ENCODE measurements at regions not wholly inside any gene's neighbourhood (a gene's known extent, or its start where the extent isn't known, plus 50 kb on each side); places are given as distances from the start of the nearest gene placed in this dataset.
A peak's percentile ranks its signal among the peaks of the same experiment; 100 is the strongest.

- Histone ChIP-seq H3K4me3 (ENCODE audit: insufficient read depth, low read length) (no peak overlapping the region), H3K4me1 (ENCODE audit: insufficient read depth, low read length) (peaks cover 29% of the 10 kb centered on the region), H3K36me3 (ENCODE audit: insufficient read depth, low read length) (no peaks in the 10 kb centered on the region), H3K27me3 (ENCODE audit: insufficient read depth, low read length) (no peaks in the 10 kb centered on the region), H2AFZ (ENCODE audit: low read length) (no peak overlapping the region), H3K4me2 (ENCODE audit: insufficient read depth, low read length) (no peak overlapping the region), H4K20me1 (ENCODE audit: insufficient read depth, low read length) (no peaks in the 10 kb centered on the region), H3K27ac (ENCODE audit: low read depth, low read length) (no peak overlapping the region), H3K79me2 (ENCODE audit: insufficient read depth, low read length) (no peaks in the 10 kb centered on the region), H3K9me3 (ENCODE audit: low read depth, low read length) (no peaks in the 10 kb centered on the region)
- peak; percentile 22 for TF ChIP-seq CTCF (IDR thresholded peaks at IDR 0.05; ENCODE audit: extremely low read depth, low read depth, low read length)
- DNase-seq (ENCODE audit: insufficient read length, low spot score, missing footprints) = no peak
Observed at GRCh38 chr6:84549917-84550316, 214.5 kb downstream of the TBX18 start.

GRCh38 chr6:84547341-84547801 is 217.0 kb downstream of the TBX18 start:
- H3K36me3 ChIP-seq (ENCODE audit: insufficient read depth, low read length) = no peaks in the 10 kb centered on the region
- H2AFZ ChIP-seq (ENCODE audit: low read length) = no peak overlapping the region
- no peaks in the 10 kb centered on the region for H3K9me3 ChIP-seq (ENCODE audit: low read depth, low read length)
- H3K27me3 ChIP-seq (ENCODE audit: insufficient read depth, low read length) = no peaks in the 10 kb centered on the region
- H3K4me1 ChIP-seq (ENCODE audit: insufficient read depth, low read length) = peaks cover 13% of the 10 kb centered on the region
- no peak overlapping the region for H3K4me2 ChIP-seq (ENCODE audit: insufficient read depth, low read length)
- no peak for TF ChIP-seq CTCF (IDR thresholded peaks at IDR 0.05; ENCODE audit: extremely low read depth, low read depth, low read length)
- no peak overlapping the region for H3K27ac ChIP-seq (ENCODE audit: low read depth, low read length)
- no peaks in the 10 kb centered on the region for H4K20me1 ChIP-seq (ENCODE audit: insufficient read depth, low read length)
- H3K4me3 ChIP-seq (ENCODE audit: insufficient read depth, low read length) = no peak overlapping the region
- no peak for DNase-seq (ENCODE audit: insufficient read length, low spot score, missing footprints)
- H3K79me2 ChIP-seq (ENCODE audit: insufficient read depth, low read length) = no peaks in the 10 kb centered on the region

DNA sequence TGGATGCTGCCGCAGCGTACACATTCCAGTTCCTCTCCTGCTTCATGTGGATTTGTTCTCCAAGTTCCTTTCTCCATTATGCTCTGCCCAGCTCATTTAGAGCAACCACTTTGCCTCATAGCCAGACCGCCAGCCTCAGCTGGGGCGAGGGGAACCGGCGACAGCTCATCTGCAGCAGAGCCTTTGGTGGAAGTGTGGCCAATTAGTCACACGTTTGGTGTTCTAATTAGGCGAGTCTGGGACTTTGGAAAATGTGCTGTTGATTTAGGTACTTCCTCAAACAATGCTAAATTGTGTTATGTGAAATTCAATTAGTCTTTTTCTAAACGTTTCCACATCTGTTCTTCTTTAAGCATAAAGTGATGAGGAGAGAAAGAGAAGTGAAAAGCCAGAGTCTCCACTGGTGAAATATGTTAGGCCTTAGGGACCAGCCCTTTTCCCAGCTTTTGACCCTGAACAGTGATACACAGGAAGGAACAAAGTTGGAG is 217.9 kb downstream of the TBX18 start:
- Histone ChIP-seq H2AFZ (ENCODE audit: low read length) (peak overlapping the region; percentile 66), H3K27ac (ENCODE audit: low read depth, low read length) (no peak overlapping the region)

More for the DNA sequence above, 217.9 kb downstream of the TBX18 start:
- no peaks in the 10 kb centered on the region for H3K79me2 ChIP-seq (ENCODE audit: insufficient read depth, low read length)
- peaks cover 13% of the 10 kb centered on the region for H3K4me1 ChIP-seq (ENCODE audit: insufficient read depth, low read length)
- no peaks in the 10 kb centered on the region for H3K27me3 ChIP-seq (ENCODE audit: insufficient read depth, low read length)
- H3K4me2 ChIP-seq (ENCODE audit: insufficient read depth, low read length) = peak overlapping the region; percentile 37
- no peak overlapping the region for H3K4me3 ChIP-seq (ENCODE audit: insufficient read depth, low read length)
- no peaks in the 10 kb centered on the region for H3K36me3 ChIP-seq (ENCODE audit: insufficient read depth, low read length)
- TF ChIP-seq CTCF (IDR thresholded peaks at IDR 0.05; ENCODE audit: extremely low read depth, low read depth, low read length) = no peak
- no peak for DNase-seq (ENCODE audit: insufficient read length, low spot score, missing footprints)
- no peaks in the 10 kb centered on the region for H3K9me3 ChIP-seq (ENCODE audit: low read depth, low read length)
- no peaks in the 10 kb centered on the region for H4K20me1 ChIP-seq (ENCODE audit: insufficient read depth, low read length)
